ENCODE measurements at regions not wholly inside any gene's neighbourhood (a gene's known extent, or its start where the extent isn't known, plus 50 kb on each side); places are given as distances from the start of the nearest gene placed in this dataset.

DNA sequence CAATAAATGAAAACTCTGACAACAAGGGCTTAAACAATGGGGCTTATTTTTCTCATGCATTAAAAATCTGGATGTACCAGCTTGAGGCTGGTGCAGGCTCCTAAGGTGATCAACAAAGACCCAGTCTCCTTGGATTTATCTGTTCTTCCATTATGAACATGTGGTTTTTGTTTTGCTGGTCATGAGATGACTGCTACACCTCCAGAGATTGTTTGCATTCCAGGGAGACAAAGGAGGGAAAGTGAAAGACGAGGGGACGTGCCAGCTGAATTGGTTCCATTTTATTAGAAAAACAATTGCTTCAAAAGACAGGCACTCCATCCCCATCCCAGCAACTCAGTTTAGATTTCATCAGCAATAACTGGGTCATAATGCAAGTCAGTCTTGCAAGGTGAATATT lies 90.9 kb upstream of the KCNK1 start:
- TF ChIP-seq, protein P1, sequence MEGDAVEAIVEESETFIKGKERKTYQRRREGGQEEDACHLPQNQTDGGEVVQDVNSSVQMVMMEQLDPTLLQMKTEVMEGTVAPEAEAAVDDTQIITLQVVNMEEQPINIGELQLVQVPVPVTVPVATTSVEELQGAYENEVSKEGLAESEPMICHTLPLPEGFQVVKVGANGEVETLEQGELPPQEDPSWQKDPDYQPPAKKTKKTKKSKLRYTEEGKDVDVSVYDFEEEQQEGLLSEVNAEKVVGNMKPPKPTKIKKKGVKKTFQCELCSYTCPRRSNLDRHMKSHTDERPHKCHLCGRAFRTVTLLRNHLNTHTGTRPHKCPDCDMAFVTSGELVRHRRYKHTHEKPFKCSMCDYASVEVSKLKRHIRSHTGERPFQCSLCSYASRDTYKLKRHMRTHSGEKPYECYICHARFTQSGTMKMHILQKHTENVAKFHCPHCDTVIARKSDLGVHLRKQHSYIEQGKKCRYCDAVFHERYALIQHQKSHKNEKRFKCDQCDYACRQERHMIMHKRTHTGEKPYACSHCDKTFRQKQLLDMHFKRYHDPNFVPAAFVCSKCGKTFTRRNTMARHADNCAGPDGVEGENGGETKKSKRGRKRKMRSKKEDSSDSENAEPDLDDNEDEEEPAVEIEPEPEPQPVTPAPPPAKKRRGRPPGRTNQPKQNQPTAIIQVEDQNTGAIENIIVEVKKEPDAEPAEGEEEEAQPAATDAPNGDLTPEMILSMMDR (IDR thresholded peaks at IDR 0.05) = no peak
- TF ChIP-seq EZH2 (IDR thresholded peaks at IDR 0.05; ENCODE audit: borderline replicate concordance, insufficient read depth, low read depth, low read length, poor library complexity, severe bottlenecking) = no peak
